ENCODE measurements at regions not wholly inside any gene's neighbourhood (a gene's known extent, or its start where the extent isn't known, plus 50 kb on each side); places are given as distances from the start of the nearest gene placed in this dataset.

- TF ChIP-seq CTCF (IDR thresholded peaks at IDR 0.05), result no peak
- TF ChIP-seq ZFX (IDR thresholded peaks at IDR 0.05; ENCODE audit: borderline replicate concordance), result no peak
Observed at GRCh38 chr10:15428681-15429080, 57.6 kb upstream of the FAM171A1 start.

Data from 22Rv1 (cell line).